GM19372 (cell line): ENCODE measurements at regions not wholly inside any gene's neighbourhood (a gene's known extent, or its start where the extent isn't known, plus 50 kb on each side); places are given as distances from the start of the nearest gene placed in this dataset.

Experiments
- ATAC-seq: cut with Tn5 transposase; IDR thresholded peaks from one replicate; pipeline ENCODE4 v1.9.1; 2021; ENCODE audit warnings: mild to moderate bottlenecking, low read depth, moderate library complexity; ENCODE audit not compliant: unreplicated experiment

- ATAC-seq = peak; percentile 56
Observed at GRCh38 chr10:108902619-108903285, 1020.6 kb downstream of the XPNPEP1 start.

GRCh38 chr10:108901781-108902618, 1021.3 kb downstream of the XPNPEP1 start:
- peak; percentile 24 for ATAC-seq

- no peak for ATAC-seq
Observed at GRCh38 chr10:108899670-108900069, 1023.6 kb downstream of the XPNPEP1 start.

- peak; percentile 95 for ATAC-seq
Observed at GRCh38 chr10:108894402-108895301, 1028.7 kb downstream of the XPNPEP1 start.

- ATAC-seq = no peak
Observed at GRCh38 chr10:108877095-108877561, 1046.2 kb downstream of the XPNPEP1 start.

GRCh38 chr10:108872854-108873253, 1050.5 kb downstream of the XPNPEP1 start:
- ATAC-seq = no peak

- ATAC-seq = no peak
Observed at GRCh38 chr10:108868881-108869280, 1054.4 kb downstream of the XPNPEP1 start.

- ATAC-seq = no peak
Observed at GRCh38 chr10:108862676-108863350, 1060.5 kb downstream of the XPNPEP1 start.

- ATAC-seq = no peak
Observed at GRCh38 chr10:108861181-108861754, 1062.0 kb downstream of the XPNPEP1 start.

- ATAC-seq = peak; percentile 60
Observed at GRCh38 chr10:108852211-108852610, 1071.1 kb downstream of the XPNPEP1 start.

- ATAC-seq = peak; percentile 83
Observed at GRCh38 chr10:108850138-108850854, 1073.0 kb downstream of the XPNPEP1 start.

GRCh38 chr10:108849688-108850087, 1073.6 kb downstream of the XPNPEP1 start:
- no peak for ATAC-seq

- ATAC-seq = no peak
Observed at GRCh38 chr10:108849186-108849585, 1074.1 kb downstream of the XPNPEP1 start.

- no peak for ATAC-seq
Observed at GRCh38 chr10:108848046-108848445, 1075.3 kb downstream of the XPNPEP1 start.

- no peak for ATAC-seq
Observed at GRCh38 chr10:108840944-108841343, 1082.4 kb downstream of the XPNPEP1 start.

GRCh38 chr10:108836362-108836761, 1086.9 kb downstream of the XPNPEP1 start:
- ATAC-seq = no peak

- no peak for ATAC-seq
Observed at GRCh38 chr10:108822026-108822425, 1101.3 kb downstream of the XPNPEP1 start.

GRCh38 chr10:108819302-108819701, 1104.0 kb downstream of the XPNPEP1 start:
- ATAC-seq = no peak

GRCh38 chr10:108817584-108817983, 1105.7 kb downstream of the XPNPEP1 start:
- ATAC-seq = no peak
